ENCODE measurements at regions not wholly inside any gene's neighbourhood (a gene's known extent, or its start where the extent isn't known, plus 50 kb on each side); places are given as distances from the start of the nearest gene placed in this dataset.

DNA sequence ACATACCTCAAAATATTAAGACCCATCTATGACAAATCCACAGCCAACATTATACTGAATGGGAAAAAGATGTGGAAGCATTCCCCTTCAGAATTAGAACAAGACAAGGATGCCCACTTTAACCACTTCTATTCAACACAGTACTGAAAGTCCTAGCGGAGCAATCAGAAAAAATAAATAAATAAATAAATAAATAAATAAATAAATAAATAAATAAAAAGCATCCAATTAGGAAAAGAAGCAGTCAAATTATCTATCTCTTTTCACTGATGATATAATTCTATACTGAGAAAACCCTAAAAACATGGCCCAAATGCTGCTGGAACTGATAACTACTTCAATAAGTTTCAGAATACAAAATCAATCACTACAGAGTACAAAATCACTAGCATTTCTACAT is 67.5 kb downstream of the PRR32 start:
- TF ChIP-seq CTCF (IDR thresholded peaks at IDR 0.05) (no peak), POLR2A (IDR thresholded peaks at IDR 0.05) (no peak)
